Duodenal mucosa (tissue), 2 donors: ENCODE measurements at regions not wholly inside any gene's neighbourhood (a gene's known extent, or its start where the extent isn't known, plus 50 kb on each side); places are given as distances from the start of the nearest gene placed in this dataset.

ENCODE experiments used
- H3K27ac ChIP-seq: one replicate; pipeline ENCODE4 v1.7.0; 2013; ENCODE audit warnings: low read depth, low read length
- H3K27me3 ChIP-seq, 2 donors: one replicate each; pipeline ENCODE4 v1.7.0; 2013; ENCODE audit warnings: low read length in 2 of 2, control low read depth in 1 of 2; ENCODE audit not compliant: insufficient read depth in 2 of 2, control insufficient read depth in 1 of 2
- H3K36me3 ChIP-seq, 2 donors: one replicate each; pipeline ENCODE4 v1.7.0; 2013; ENCODE audit warnings: low read length in 2 of 2, control low read depth in 1 of 2; ENCODE audit not compliant: insufficient read depth in 2 of 2, control insufficient read depth in 1 of 2
- H3K4me1 ChIP-seq, 2 donors: one replicate each; pipeline ENCODE4 v1.7.0; 2013; ENCODE audit warnings: low read length in 2 of 2, control low read depth in 1 of 2; ENCODE audit not compliant: insufficient read depth in 2 of 2, control insufficient read depth in 1 of 2
- H3K4me3 ChIP-seq, 2 donors: one replicate each; pipeline ENCODE4 v1.7.0; 2013; ENCODE audit warnings: low read length in 2 of 2, low read depth in 1 of 2
- H3K9ac ChIP-seq, 2 donors: one replicate each; pipeline ENCODE4 v1.7.0; 2013; ENCODE audit warnings: low read length in 2 of 2, low read depth in 1 of 2
- H3K9me3 ChIP-seq, 2 donors: one replicate each; pipeline ENCODE4 v1.7.0; 2013; ENCODE audit warnings: low read length in 2 of 2, control low read depth in 1 of 2; ENCODE audit not compliant: control insufficient read depth in 1 of 2

- H3K27ac ChIP-seq, result no peak overlapping the region
- H3K36me3 ChIP-seq, result no peaks in the 10 kb centered on the region
- H3K9me3 ChIP-seq, result no peaks in the 10 kb centered on the region
- no peak overlapping the region for H3K4me3 ChIP-seq
- no peaks in the 10 kb centered on the region for H3K4me1 ChIP-seq
- H3K27me3 ChIP-seq, result peaks cover 0 to 6% of the 10 kb centered on the region in 2 donors
- H3K9ac ChIP-seq, result no peak overlapping the region
These were observed 145.7 kb upstream of the HDAC4 start for GRCh38 chr2:239546541-239546940.

GRCh38 chr2:239545741-239546392 is 145.0 kb upstream of the HDAC4 start:
- Histone ChIP-seq H3K36me3 (no peaks in the 10 kb centered on the region), H3K9me3 (no peaks in the 10 kb centered on the region), H3K27ac (no peak overlapping the region), H3K4me3 (no peak overlapping the region), H3K4me1 (no peaks in the 10 kb centered on the region), H3K9ac (no peak overlapping the region), H3K27me3 (peaks cover 0 to 6% of the 10 kb centered on the region in 2 donors)

GRCh38 chr2:239544918-239545465 is 144.2 kb upstream of the HDAC4 start:
- no peak overlapping the region for H3K27ac ChIP-seq

GRCh38 chr2:239544143-239544917 is 143.5 kb upstream of the HDAC4 start:
- Histone ChIP-seq H3K4me1 (no peaks in the 10 kb centered on the region), H3K36me3 (no peaks in the 10 kb centered on the region), H3K27ac (no peak overlapping the region), H3K9ac (no peak overlapping the region), H3K4me3 (no peak overlapping the region), H3K27me3 (peaks cover 0 to 10% of the 10 kb centered on the region in 2 donors), H3K9me3 (no peaks in the 10 kb centered on the region)

More at GRCh38 chr2:239544918-239545465, 144.2 kb upstream of the HDAC4 start:
- H3K36me3 ChIP-seq, result no peaks in the 10 kb centered on the region
- H3K9ac ChIP-seq, result no peak overlapping the region
- peaks cover 0 to 10% of the 10 kb centered on the region in 2 donors for H3K27me3 ChIP-seq
- H3K4me1 ChIP-seq, result no peaks in the 10 kb centered on the region
- no peak overlapping the region for H3K4me3 ChIP-seq
- H3K9me3 ChIP-seq, result no peaks in the 10 kb centered on the region

GRCh38 chr2:239543702-239544101 is 142.9 kb upstream of the HDAC4 start:
- Histone ChIP-seq H3K4me3 (no peak overlapping the region), H3K9ac (no peak overlapping the region), H3K36me3 (no peaks in the 10 kb centered on the region), H3K27ac (no peak overlapping the region), H3K27me3 (peaks cover 0 to 10% of the 10 kb centered on the region in 2 donors), H3K4me1 (no peaks in the 10 kb centered on the region), H3K9me3 (no peaks in the 10 kb centered on the region)

GRCh38 chr2:239540174-239540573 is 139.4 kb upstream of the HDAC4 start:
- Histone ChIP-seq H3K4me1 (no peaks in the 10 kb centered on the region), H3K36me3 (no peaks in the 10 kb centered on the region), H3K4me3 (no peak overlapping the region), H3K27me3 (peaks cover 0 to 8% of the 10 kb centered on the region in 2 donors), H3K9me3 (no peaks in the 10 kb centered on the region), H3K27ac (no peak overlapping the region), H3K9ac (no peak overlapping the region)

- no peaks in the 10 kb centered on the region for H3K4me1 ChIP-seq
- H3K4me3 ChIP-seq, result no peak overlapping the region
- no peak overlapping the region for H3K9ac ChIP-seq
- no peak overlapping the region for H3K27ac ChIP-seq
- no peaks in the 10 kb centered on the region for H3K9me3 ChIP-seq
- peaks cover 0 to 4% of the 10 kb centered on the region in 2 donors for H3K27me3 ChIP-seq
- no peaks in the 10 kb centered on the region for H3K36me3 ChIP-seq
These were observed 138.9 kb upstream of the HDAC4 start for GRCh38 chr2:239539776-239540100.

GRCh38 chr2:239539083-239539775 is 138.4 kb upstream of the HDAC4 start:
- H3K9me3 ChIP-seq, result no peaks in the 10 kb centered on the region
- no peaks in the 10 kb centered on the region for H3K4me1 ChIP-seq
- no peak overlapping the region for H3K27ac ChIP-seq
- H3K4me3 ChIP-seq, result no peak overlapping the region
- peaks cover 0 to 4% of the 10 kb centered on the region in 2 donors for H3K27me3 ChIP-seq
- no peaks in the 10 kb centered on the region for H3K36me3 ChIP-seq
- no peak overlapping the region for H3K9ac ChIP-seq

- Histone ChIP-seq H3K27ac (no peak overlapping the region), H3K9me3 (no peaks in the 10 kb centered on the region), H3K4me3 (no peak overlapping the region), H3K4me1 (no peaks in the 10 kb centered on the region), H3K36me3 (no peaks in the 10 kb centered on the region), H3K27me3 (peaks cover 0 to 4% of the 10 kb centered on the region in 2 donors), H3K9ac (no peak overlapping the region)
These were observed 137.7 kb upstream of the HDAC4 start for GRCh38 chr2:239538357-239539052.
